ENCODE measurements at regions not wholly inside any gene's neighbourhood (a gene's known extent, or its start where the extent isn't known, plus 50 kb on each side); places are given as distances from the start of the nearest gene placed in this dataset.

GRCh38 chr5:4215143-4215542 lies 619.5 kb downstream of the IRX1 start:
- TF ChIP-seq POLR2AphosphoS5 (IDR thresholded peaks at IDR 0.05; ENCODE audit: low read depth): no peak
- TF ChIP-seq, protein P1, sequence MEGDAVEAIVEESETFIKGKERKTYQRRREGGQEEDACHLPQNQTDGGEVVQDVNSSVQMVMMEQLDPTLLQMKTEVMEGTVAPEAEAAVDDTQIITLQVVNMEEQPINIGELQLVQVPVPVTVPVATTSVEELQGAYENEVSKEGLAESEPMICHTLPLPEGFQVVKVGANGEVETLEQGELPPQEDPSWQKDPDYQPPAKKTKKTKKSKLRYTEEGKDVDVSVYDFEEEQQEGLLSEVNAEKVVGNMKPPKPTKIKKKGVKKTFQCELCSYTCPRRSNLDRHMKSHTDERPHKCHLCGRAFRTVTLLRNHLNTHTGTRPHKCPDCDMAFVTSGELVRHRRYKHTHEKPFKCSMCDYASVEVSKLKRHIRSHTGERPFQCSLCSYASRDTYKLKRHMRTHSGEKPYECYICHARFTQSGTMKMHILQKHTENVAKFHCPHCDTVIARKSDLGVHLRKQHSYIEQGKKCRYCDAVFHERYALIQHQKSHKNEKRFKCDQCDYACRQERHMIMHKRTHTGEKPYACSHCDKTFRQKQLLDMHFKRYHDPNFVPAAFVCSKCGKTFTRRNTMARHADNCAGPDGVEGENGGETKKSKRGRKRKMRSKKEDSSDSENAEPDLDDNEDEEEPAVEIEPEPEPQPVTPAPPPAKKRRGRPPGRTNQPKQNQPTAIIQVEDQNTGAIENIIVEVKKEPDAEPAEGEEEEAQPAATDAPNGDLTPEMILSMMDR (IDR thresholded peaks at IDR 0.05; ENCODE audit: insufficient read depth, low read length): no peak
